ENCODE measurements at regions not wholly inside any gene's neighbourhood (a gene's known extent, or its start where the extent isn't known, plus 50 kb on each side); places are given as distances from the start of the nearest gene placed in this dataset.

DNA sequence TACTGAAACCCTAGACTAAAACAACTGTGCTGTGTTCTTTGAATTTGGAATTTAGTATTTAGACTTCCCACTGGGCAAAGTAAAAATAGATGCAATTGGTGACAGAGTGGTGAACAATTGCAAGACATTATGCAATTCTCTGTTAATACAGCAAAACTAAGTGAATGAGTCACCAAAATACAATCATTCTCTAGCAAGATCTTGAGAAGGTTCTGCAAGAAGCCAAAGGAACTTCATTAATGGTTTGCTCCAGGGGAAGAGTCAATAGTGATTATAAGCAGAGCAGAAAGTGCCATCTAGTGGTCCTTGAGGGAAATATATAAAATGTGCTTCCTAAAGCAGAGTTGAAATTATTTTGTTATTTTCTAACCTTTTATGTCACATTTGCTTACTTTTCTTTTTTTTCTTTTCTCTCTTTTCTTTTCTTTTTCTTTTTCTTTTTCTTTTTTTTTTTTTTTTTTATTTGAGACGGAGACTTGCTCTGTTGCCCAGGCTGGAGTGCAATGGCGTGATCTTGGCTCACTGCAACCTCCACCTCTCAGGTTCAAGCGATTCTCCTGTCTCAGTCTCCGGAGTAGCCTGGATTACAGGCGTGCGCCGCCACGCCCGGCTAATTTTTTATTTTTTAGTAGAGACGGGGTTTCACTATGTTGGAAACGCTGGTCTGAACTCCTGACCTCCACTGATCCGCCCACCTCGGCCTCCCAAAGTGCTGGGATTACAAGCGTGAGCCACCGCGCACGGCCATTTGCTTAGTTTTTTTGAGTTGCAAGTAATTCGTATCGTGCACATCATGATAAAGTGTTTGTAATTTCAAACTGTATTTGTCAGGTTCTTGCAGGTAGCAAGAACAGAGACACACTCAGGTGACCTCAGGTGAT is 99.2 kb downstream of the CTH start:
- no peaks in the 10 kb centered on the region for H3K9me3 ChIP-seq (ENCODE audit: control insufficient read depth, low read length)
- no peaks in the 10 kb centered on the region for H3K4me1 ChIP-seq (ENCODE audit: control insufficient read depth, insufficient read depth, low read length)
- H3K4me3 ChIP-seq (ENCODE audit: insufficient read depth, low read depth, low read length), result no peak overlapping the region
- no peak overlapping the region for H3K27ac ChIP-seq (ENCODE audit: insufficient read depth, low read depth, low read length, poor library complexity, severe bottlenecking)
- no peaks in the 10 kb centered on the region for H3K36me3 ChIP-seq (ENCODE audit: control insufficient read depth, insufficient read depth, low read length)
- 85% methylated on average over 19 of the region's 19 CpGs for WGBS, 2 experiments
- no peaks in the 10 kb centered on the region for H3K27me3 ChIP-seq (ENCODE audit: control insufficient read depth, insufficient read depth, low read length, poor library complexity, severe bottlenecking)

DNA sequence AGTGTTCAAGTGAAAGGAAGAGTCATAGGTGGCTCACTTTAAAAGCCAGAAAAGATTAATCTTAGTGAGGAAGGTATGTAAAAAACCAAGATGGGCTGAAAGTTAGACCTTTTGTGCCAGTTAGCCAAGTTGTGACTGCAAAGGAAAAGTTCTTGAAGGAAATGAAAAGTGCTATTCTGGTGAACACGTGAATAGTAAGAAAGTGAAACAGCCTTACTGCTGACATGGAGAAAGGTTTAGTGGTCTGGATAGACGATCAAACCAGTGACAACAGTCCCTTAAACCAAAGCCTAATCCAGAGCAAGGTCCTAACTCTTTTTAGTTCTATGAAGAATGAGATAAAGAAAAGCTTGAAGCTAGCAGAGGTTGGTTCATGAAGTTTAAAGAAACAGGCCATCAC is 106.4 kb downstream of the CTH start:
- H3K27ac ChIP-seq (ENCODE audit: insufficient read depth, low read depth, low read length, poor library complexity, severe bottlenecking), result no peak overlapping the region
- no peaks in the 10 kb centered on the region for H3K9me3 ChIP-seq (ENCODE audit: control insufficient read depth, low read length)
- no peak overlapping the region for H3K4me3 ChIP-seq (ENCODE audit: insufficient read depth, low read depth, low read length)
- H3K36me3 ChIP-seq (ENCODE audit: control insufficient read depth, insufficient read depth, low read length), result no peaks in the 10 kb centered on the region
- no peaks in the 10 kb centered on the region for H3K27me3 ChIP-seq (ENCODE audit: control insufficient read depth, insufficient read depth, low read length, poor library complexity, severe bottlenecking)
- H3K4me1 ChIP-seq (ENCODE audit: control insufficient read depth, insufficient read depth, low read length), result no peaks in the 10 kb centered on the region
- WGBS, 2 experiments, result 90 to 95% methylated on average over 2 of the region's 2 CpGs

DNA sequence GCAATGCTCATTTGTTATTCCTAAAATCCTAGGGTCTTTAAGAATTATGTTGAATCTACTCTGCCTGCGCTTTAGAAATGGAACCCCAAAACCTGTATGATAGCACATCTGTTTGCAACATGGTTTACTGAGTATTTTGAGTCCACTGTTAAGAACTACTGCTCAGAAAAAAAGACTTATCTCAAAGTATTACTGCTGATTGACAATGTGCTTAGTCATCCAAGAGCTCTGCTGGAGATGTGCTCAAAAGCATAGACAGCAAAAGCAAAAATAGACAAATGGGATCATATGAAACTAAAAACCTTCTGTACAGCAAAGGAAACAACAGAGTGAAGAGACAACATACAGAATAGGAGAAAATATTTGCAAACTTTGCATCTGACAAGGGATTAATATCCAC is 107.0 kb downstream of the CTH start:
- Histone ChIP-seq H3K4me1 (ENCODE audit: control insufficient read depth, insufficient read depth, low read length) (no peaks in the 10 kb centered on the region), H3K9me3 (ENCODE audit: control insufficient read depth, low read length) (no peaks in the 10 kb centered on the region), H3K27ac (ENCODE audit: insufficient read depth, low read depth, low read length, poor library complexity, severe bottlenecking) (no peak overlapping the region), H3K27me3 (ENCODE audit: control insufficient read depth, insufficient read depth, low read length, poor library complexity, severe bottlenecking) (no peaks in the 10 kb centered on the region), H3K4me3 (ENCODE audit: insufficient read depth, low read depth, low read length) (no peak overlapping the region), H3K36me3 (ENCODE audit: control insufficient read depth, insufficient read depth, low read length) (no peaks in the 10 kb centered on the region)
- 92 to 97% methylated on average over 1 of the region's 1 CpG for WGBS, 2 experiments

DNA sequence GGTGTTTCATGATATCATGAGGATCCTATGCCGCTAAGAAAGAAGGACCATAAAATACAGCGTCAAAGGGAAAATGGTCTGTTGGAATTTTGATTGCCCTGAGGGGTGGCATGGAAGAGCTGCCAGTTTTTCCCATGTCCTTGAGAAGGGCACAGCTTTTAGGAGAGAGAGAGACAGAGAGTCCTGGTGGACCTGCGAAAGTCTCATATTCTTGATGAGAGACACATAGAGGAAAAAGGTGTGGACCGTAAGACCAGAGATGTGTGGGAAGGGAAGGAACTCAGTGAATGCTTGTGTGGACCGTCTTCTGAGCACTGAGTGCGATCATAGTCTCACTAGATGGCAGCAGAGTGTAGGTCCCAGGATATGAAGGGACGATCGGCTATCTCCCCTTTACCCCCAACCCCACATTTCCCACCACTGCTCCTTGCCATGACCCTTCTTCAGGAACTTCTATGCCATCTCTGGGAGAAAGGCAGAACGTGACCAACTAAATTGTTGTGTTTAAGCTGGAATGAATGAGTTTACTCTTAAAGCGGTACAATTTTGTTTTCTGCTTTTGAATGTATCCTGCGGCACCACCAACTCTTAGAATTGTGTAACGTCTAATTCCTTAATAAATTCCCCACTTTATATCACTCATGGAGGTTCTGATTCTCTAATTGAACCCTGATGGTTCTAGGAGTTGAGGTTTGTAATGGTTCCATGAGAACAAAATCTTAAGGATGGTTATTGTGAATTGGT is 117.7 kb downstream of the CTH start:
- Histone ChIP-seq H3K27ac (ENCODE audit: insufficient read depth, low read depth, low read length, poor library complexity, severe bottlenecking) (no peak overlapping the region), H3K9me3 (ENCODE audit: control insufficient read depth, low read length) (no peaks in the 10 kb centered on the region), H3K36me3 (ENCODE audit: control insufficient read depth, insufficient read depth, low read length) (no peaks in the 10 kb centered on the region), H3K4me3 (ENCODE audit: insufficient read depth, low read depth, low read length) (no peak overlapping the region), H3K4me1 (ENCODE audit: control insufficient read depth, insufficient read depth, low read length) (no peaks in the 10 kb centered on the region), H3K27me3 (ENCODE audit: control insufficient read depth, insufficient read depth, low read length, poor library complexity, severe bottlenecking) (no peaks in the 10 kb centered on the region)
- WGBS, 2 experiments, result 54 to 55% methylated on average over 11 to 12 of the region's 12 CpGs

DNA sequence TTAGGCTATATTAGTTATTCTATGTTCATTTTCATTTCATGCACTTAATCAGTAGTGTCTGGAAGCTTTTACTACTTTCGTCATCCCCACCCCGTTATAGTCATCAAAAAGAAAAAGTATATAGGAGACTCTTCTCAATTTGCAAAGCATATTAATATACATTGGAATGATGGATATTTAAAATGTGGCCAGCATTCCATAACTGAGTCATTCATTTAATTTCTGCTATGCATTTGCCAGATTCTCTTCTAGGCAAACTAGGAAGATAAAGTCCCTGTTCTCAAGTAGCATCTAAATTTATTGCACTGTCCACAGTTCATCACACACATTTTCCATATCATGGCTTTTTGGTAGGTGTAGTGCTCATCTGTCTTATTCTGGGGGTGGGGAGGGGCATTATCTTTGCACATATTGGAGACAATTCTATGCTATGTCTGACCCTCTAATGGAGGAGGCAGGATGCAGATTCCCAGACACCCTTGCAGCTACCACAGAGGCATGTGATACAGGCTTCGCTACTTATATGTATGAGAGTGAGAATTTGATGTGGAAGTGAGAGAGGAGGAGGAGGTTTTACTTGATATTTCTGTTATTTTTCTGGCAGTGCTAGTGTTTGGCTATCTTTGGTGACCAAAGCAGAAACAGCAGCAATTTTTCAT is 125.8 kb downstream of the CTH start:
- no peaks in the 10 kb centered on the region for H3K27me3 ChIP-seq (ENCODE audit: control insufficient read depth, insufficient read depth, low read length, poor library complexity, severe bottlenecking)
- H3K27ac ChIP-seq (ENCODE audit: insufficient read depth, low read depth, low read length, poor library complexity, severe bottlenecking), result no peak overlapping the region
- no peaks in the 10 kb centered on the region for H3K4me1 ChIP-seq (ENCODE audit: control insufficient read depth, insufficient read depth, low read length)
- WGBS, 2 experiments, result 93 to 96% methylated on average over 1 of the region's 3 CpGs
- no peaks in the 10 kb centered on the region for H3K9me3 ChIP-seq (ENCODE audit: control insufficient read depth, low read length)
- H3K36me3 ChIP-seq (ENCODE audit: control insufficient read depth, insufficient read depth, low read length), result no peaks in the 10 kb centered on the region
- no peak overlapping the region for H3K4me3 ChIP-seq (ENCODE audit: insufficient read depth, low read depth, low read length)

DNA sequence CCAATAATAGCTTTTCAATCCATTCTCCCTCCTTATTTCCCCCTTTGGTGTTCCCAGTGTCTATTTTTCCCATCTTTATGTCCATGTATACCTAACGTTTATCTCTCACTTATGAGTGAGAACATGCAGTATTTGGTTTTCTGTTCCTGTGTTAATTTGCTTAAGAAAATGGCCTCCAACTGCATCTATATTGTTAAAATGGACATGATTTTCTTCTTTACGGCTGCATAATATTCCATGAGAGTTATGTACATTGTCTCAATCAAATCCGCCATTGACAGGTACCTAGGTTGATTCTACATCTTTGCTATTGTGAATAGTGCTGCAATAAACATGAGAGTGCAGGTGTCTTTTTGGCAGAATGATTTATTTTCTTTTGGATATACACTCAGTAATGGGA is 126.7 kb downstream of the CTH start:
- Histone ChIP-seq H3K27me3 (ENCODE audit: control insufficient read depth, insufficient read depth, low read length, poor library complexity, severe bottlenecking) (no peaks in the 10 kb centered on the region), H3K4me1 (ENCODE audit: control insufficient read depth, insufficient read depth, low read length) (no peaks in the 10 kb centered on the region), H3K36me3 (ENCODE audit: control insufficient read depth, insufficient read depth, low read length) (no peaks in the 10 kb centered on the region), H3K27ac (ENCODE audit: insufficient read depth, low read depth, low read length, poor library complexity, severe bottlenecking) (no peak overlapping the region), H3K9me3 (ENCODE audit: control insufficient read depth, low read length) (no peaks in the 10 kb centered on the region), H3K4me3 (ENCODE audit: insufficient read depth, low read depth, low read length) (no peak overlapping the region)
- 93 to 98% methylated on average over 2 to 3 of the region's 3 CpGs for WGBS, 2 experiments

DNA sequence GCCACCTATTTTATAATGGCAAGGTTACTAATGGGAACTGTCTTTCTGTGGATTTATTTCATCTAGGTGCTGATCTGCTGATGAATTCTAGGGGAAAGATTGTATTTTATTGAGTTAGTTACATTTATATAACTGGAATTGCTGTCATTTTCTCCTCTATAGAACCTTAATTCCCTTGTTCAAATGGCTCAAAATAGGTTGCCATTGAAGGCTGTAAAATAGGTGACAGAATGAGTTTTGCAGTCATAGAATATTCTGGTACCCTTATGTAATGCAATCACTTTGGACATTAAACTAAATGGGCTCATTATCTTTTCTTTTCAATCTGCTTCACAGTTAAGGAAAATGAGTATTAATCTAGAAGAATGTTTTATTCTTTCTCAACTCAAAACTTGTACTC is 131.0 kb downstream of the CTH start:
- no peak overlapping the region for H3K4me3 ChIP-seq (ENCODE audit: insufficient read depth, low read depth, low read length)
- H3K9me3 ChIP-seq (ENCODE audit: control insufficient read depth, low read length), result no peaks in the 10 kb centered on the region
- H3K27ac ChIP-seq (ENCODE audit: insufficient read depth, low read depth, low read length, poor library complexity, severe bottlenecking), result no peak overlapping the region
- no peaks in the 10 kb centered on the region for H3K27me3 ChIP-seq (ENCODE audit: control insufficient read depth, insufficient read depth, low read length, poor library complexity, severe bottlenecking)
- H3K4me1 ChIP-seq (ENCODE audit: control insufficient read depth, insufficient read depth, low read length), result no peaks in the 10 kb centered on the region
- no peaks in the 10 kb centered on the region for H3K36me3 ChIP-seq (ENCODE audit: control insufficient read depth, insufficient read depth, low read length)

DNA sequence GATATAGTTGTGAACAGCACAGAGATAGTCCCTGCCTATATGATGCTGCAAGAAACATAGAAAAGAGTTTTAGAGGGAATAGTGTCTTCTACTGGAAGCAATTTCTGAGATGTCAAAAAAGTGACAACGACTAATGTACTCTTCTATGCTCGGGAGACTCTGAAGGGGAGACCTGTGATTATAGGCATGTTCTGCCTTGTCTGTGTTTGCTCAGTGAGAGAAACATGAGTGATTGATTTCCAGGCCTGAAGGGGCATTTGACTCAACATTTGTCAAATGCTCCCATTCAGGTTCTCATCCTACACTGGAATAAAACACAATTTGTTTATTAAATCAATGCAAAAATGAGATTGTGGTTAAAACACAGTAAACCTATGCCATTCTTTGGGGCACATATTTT is 131.8 kb downstream of the CTH start:
- Histone ChIP-seq H3K36me3 (ENCODE audit: control insufficient read depth, insufficient read depth, low read length) (no peaks in the 10 kb centered on the region), H3K4me1 (ENCODE audit: control insufficient read depth, insufficient read depth, low read length) (no peaks in the 10 kb centered on the region), H3K4me3 (ENCODE audit: insufficient read depth, low read depth, low read length) (no peak overlapping the region), H3K9me3 (ENCODE audit: control insufficient read depth, low read length) (no peaks in the 10 kb centered on the region), H3K27me3 (ENCODE audit: control insufficient read depth, insufficient read depth, low read length, poor library complexity, severe bottlenecking) (no peaks in the 10 kb centered on the region), H3K27ac (ENCODE audit: insufficient read depth, low read depth, low read length, poor library complexity, severe bottlenecking) (no peak overlapping the region)
- WGBS, 2 experiments, result 89 to 93% methylated on average over 2 of the region's 2 CpGs

DNA sequence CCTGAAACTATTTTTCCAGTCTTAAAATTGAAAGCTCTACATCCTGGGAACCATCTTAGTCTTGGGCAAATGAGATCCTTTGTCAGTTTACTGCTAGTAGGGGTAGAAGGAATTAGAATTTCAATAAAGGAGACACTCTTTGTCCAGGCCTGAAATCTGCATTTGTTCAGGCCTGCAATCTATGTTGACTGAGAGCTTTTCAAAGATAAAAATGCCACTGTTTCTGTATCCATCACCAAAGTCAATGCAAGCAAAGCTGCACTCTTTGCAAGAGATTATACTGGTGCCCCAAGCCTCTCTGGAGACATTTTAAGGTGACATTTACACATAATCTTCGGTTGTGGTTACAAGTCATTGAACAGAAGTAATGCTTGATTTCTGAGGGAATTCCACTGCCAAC is 135.7 kb downstream of the CTH start:
- Histone ChIP-seq H3K4me3 (ENCODE audit: insufficient read depth, low read depth, low read length) (no peak overlapping the region), H3K27ac (ENCODE audit: insufficient read depth, low read depth, low read length, poor library complexity, severe bottlenecking) (no peak overlapping the region), H3K4me1 (ENCODE audit: control insufficient read depth, insufficient read depth, low read length) (no peaks in the 10 kb centered on the region), H3K9me3 (ENCODE audit: control insufficient read depth, low read length) (no peaks in the 10 kb centered on the region), H3K36me3 (ENCODE audit: control insufficient read depth, insufficient read depth, low read length) (no peaks in the 10 kb centered on the region), H3K27me3 (ENCODE audit: control insufficient read depth, insufficient read depth, low read length, poor library complexity, severe bottlenecking) (no peaks in the 10 kb centered on the region)
- WGBS, 2 experiments, result 95 to 100% methylated on average over 1 of the region's 1 CpG

Data from ectodermal cell (in vitro differentiated cells).